DND-41 (cell line): ENCODE measurements at regions not wholly inside any gene's neighbourhood (a gene's known extent, or its start where the extent isn't known, plus 50 kb on each side); places are given as distances from the start of the nearest gene placed in this dataset.
"Not testable (repeated sequence)": the region's sequence is repeated elsewhere in the genome, so short reads cannot be mapped to it uniquely, and the experiment has no call there.

Experiments
- ATAC-seq: fragments of 200-7000 bp; cut with Tn5 transposase; 3 replicates; pipeline ENCODE4 v1.9.1; 2021; ENCODE audit warnings: low read depth; ENCODE audit not compliant: insufficient read depth
- DNase-seq: peaks from one replicate; pipeline ENCODE4 v3.0.0-alpha.2; 2020
- H2AFZ ChIP-seq: 2 replicates; pipeline ENCODE4 v1.6.0; 2012; ENCODE audit warnings: low read depth, low read length
- H3K27ac ChIP-seq: 2 replicates; pipeline ENCODE4 v1.5.1; 2012; ENCODE audit warnings: low read length, inconsistent platforms
- H3K27me3 ChIP-seq: fragments of 200-600 bp; sonication (generic); 2 replicates; pipeline ENCODE4 v1.6.0; 2012; ENCODE audit warnings: low read length, mild to moderate bottlenecking, inconsistent platforms; ENCODE audit not compliant: insufficient read depth, poor library complexity
- H3K36me3 ChIP-seq: 2 replicates; pipeline ENCODE4 v1.5.1; 2012; ENCODE audit warnings: low read length, inconsistent platforms; ENCODE audit not compliant: insufficient read depth
- H3K4me1 ChIP-seq: 2 replicates; pipeline ENCODE4 v1.5.1; 2012; ENCODE audit warnings: mild to moderate bottlenecking, low read length; ENCODE audit not compliant: insufficient read depth
- H3K4me2 ChIP-seq: 2 replicates; pipeline ENCODE4 v1.6.0; 2012; ENCODE audit warnings: mild to moderate bottlenecking, moderate library complexity, low read length, inconsistent platforms; ENCODE audit not compliant: insufficient read depth
- H3K4me3 ChIP-seq, 2 experiments: fragments of 200-600 bp in 1 of 2; shearing (Covaris generic) in 1 of 2; 2 replicates each; pipeline ENCODE4 v1.5.1; 2012 to 2016; ENCODE audit warnings: inconsistent platforms in 2 of 2, low read length in 2 of 2, mild to moderate bottlenecking in 2 of 2, low read depth in 1 of 2, moderate library complexity in 1 of 2
- H3K79me2 ChIP-seq: 2 replicates; pipeline ENCODE4 v1.6.0; 2012; ENCODE audit warnings: low read length, inconsistent platforms; ENCODE audit not compliant: insufficient read depth
- H3K9ac ChIP-seq: 2 replicates; pipeline ENCODE4 v1.6.0; 2012; ENCODE audit warnings: low read depth, mild to moderate bottlenecking, inconsistent platforms, low read length, moderate library complexity
- H3K9me3 ChIP-seq: 2 replicates; pipeline ENCODE4 v1.5.1; 2012; ENCODE audit warnings: low read length, moderate library complexity, mild to moderate bottlenecking, inconsistent platforms; ENCODE audit not compliant: insufficient read depth, severe bottlenecking
- H4K20me1 ChIP-seq: 2 replicates; pipeline ENCODE4 v1.6.0; 2012; ENCODE audit warnings: low read length; ENCODE audit not compliant: insufficient read depth
- TF ChIP-seq, protein P1 (sequence below): IDR thresholded peaks from 2 replicates; pipeline ENCODE4 v1.5.1; 2012; ENCODE audit warnings: borderline replicate concordance, low read length, moderate library complexity, mild to moderate bottlenecking; ENCODE audit not compliant: poor library complexity, severe bottlenecking; ENCODE audit errors: extremely low read depth

DNA sequence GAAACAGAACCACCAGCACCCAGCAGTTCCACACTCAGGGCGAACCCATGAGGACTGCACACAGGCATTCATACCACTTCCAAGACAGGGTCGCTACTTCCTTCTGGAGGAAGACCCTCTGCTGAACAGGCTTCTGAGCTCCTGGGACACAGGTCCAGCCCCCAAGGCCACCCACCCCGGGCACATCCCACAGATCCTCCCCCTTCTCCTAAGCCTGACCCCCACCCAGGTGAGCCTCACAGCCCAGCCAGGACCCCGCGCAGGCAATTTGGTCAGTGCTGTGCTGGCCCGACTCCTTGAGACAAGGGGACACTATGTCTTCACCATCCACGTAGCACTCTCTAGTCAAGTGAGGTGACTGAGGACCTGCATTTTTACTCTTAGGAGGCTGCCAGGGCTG, 5382.7 kb upstream of the TPTE start:
- not testable (repeated sequence) for H3K4me2 ChIP-seq, H4K20me1 ChIP-seq, H3K36me3 ChIP-seq, H3K79me2 ChIP-seq, H3K27ac ChIP-seq, H3K4me3 ChIP-seq, H3K9me3 ChIP-seq, H3K9ac ChIP-seq, H2AFZ ChIP-seq, H3K4me1 ChIP-seq, ATAC-seq, DNase-seq, H3K27me3 ChIP-seq

DNA sequence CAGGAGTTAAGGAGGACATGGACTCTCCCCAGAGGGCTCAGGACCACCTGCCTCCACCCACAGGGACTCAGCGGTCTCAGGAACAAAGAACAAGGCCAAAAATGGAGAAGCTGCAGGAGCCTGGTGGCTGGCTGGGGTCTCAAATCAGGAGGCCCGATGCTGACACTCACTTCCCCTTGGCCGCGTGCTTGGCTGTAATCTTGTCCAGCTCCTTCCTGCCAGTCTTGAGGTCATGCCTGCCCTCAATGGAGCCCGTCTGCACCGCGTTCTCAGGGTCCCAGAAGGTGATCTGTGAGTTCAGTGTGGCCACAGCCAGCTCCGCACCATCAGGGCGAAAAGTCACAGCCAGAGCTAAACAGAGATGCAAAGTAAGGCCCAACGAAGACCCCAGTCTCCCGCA, 5381.9 kb upstream of the TPTE start:
- H2AFZ ChIP-seq, H4K20me1 ChIP-seq, H3K9ac ChIP-seq, H3K79me2 ChIP-seq, H3K4me2 ChIP-seq, H3K27ac ChIP-seq, H3K4me1 ChIP-seq, H3K36me3 ChIP-seq, H3K4me3 ChIP-seq, ATAC-seq, H3K27me3 ChIP-seq, H3K9me3 ChIP-seq, DNase-seq: not testable (repeated sequence)

DNA sequence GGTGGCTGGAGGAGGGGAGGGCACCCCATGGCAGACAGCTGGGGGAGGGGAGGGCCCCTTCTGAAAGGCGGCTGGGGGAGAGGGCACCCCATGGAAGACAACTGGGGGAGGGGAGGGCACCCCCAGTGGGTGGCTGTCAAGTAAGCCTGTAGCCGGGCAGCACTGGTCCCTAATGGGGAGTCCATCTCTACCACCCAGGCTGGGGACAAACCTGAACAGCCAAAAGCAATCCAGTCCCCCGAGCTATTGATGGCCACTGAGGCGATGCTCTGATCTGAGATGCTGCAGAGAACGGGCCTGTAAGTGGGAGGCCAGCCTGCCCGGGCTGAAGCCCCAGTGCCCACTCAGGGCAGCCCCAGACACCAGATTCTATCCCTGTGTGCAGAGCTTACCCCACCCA, 5378.4 kb upstream of the TPTE start:
- H3K9me3 ChIP-seq, H3K4me1 ChIP-seq, H3K27ac ChIP-seq, H3K36me3 ChIP-seq, H3K4me3 ChIP-seq, DNase-seq, H4K20me1 ChIP-seq, H3K9ac ChIP-seq, H2AFZ ChIP-seq, ATAC-seq, H3K79me2 ChIP-seq, H3K4me2 ChIP-seq, H3K27me3 ChIP-seq: not testable (repeated sequence)

DNA sequence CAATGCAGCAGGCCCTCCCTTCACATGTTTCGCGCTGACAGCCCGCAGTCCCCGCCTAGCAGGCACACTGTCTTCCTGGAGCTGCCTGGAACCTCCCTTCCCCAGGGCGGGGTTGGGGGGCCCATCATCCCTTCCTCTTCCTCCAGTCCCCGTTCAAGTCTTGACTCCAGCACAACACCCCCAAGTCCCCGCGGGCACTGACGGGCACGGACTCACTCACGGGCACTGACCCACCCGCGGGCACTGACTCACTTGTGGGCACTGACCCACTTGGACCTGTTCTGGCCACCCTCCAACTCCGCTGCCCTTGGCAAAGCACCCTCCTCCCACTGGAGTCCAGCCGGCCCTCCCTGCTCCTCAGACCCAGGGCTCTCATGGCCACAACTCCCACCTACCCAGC, 5376.7 kb upstream of the TPTE start:
- H3K36me3 ChIP-seq, H3K4me3 ChIP-seq, H3K27ac ChIP-seq, H4K20me1 ChIP-seq, H2AFZ ChIP-seq, DNase-seq, ATAC-seq, H3K79me2 ChIP-seq, H3K27me3 ChIP-seq, H3K9me3 ChIP-seq, H3K4me1 ChIP-seq, H3K4me2 ChIP-seq, H3K9ac ChIP-seq: not testable (repeated sequence)

DNA sequence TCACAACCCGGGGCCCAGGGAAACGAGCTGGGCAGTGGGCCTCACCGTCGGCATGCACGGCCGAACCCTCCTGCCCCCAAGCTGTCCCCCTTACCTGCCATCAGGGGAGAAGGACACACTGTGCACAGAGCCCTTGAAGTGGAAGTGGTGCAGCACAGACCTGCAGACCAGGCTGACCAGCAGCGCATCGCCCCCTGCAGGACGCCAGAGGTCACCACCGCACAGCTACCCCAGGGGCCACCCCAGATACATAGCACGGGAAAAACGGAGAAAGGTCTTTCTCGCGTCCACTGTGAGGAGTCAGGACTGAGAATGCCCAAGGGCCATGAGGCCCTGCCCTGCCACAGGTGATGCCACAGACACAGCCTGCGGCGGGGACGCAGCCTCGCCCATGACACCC, 5373.7 kb upstream of the TPTE start:
- not testable (repeated sequence) for H3K36me3 ChIP-seq, H3K27me3 ChIP-seq, H3K9ac ChIP-seq, H3K9me3 ChIP-seq, DNase-seq, H4K20me1 ChIP-seq, H3K4me2 ChIP-seq, H2AFZ ChIP-seq, H3K4me3 ChIP-seq, H3K27ac ChIP-seq, H3K4me1 ChIP-seq, H3K79me2 ChIP-seq
- TF ChIP-seq, protein P1, sequence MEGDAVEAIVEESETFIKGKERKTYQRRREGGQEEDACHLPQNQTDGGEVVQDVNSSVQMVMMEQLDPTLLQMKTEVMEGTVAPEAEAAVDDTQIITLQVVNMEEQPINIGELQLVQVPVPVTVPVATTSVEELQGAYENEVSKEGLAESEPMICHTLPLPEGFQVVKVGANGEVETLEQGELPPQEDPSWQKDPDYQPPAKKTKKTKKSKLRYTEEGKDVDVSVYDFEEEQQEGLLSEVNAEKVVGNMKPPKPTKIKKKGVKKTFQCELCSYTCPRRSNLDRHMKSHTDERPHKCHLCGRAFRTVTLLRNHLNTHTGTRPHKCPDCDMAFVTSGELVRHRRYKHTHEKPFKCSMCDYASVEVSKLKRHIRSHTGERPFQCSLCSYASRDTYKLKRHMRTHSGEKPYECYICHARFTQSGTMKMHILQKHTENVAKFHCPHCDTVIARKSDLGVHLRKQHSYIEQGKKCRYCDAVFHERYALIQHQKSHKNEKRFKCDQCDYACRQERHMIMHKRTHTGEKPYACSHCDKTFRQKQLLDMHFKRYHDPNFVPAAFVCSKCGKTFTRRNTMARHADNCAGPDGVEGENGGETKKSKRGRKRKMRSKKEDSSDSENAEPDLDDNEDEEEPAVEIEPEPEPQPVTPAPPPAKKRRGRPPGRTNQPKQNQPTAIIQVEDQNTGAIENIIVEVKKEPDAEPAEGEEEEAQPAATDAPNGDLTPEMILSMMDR, result peak; percentile 26
- ATAC-seq, result peak; percentile 62

DNA sequence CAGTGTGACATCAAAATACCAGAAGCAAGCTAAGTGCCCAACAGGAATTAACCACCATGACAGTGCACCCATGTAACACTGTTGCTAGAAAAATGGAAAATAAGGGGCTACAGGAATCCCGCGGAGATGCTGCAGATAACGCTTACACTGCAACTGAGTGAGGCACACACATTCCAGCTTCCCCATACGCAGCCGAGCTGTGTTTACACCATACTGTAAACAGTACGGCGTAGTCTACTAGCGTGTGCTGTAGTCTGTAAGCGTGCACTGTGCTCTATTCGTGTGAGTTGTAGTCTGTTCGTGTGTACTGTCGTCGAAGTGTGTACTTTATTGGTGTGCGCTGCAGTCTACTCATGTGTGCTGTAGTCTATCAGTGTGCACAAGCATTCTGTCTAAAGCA, 5372.2 kb upstream of the TPTE start:
- not testable (repeated sequence) for H3K9me3 ChIP-seq, H3K27me3 ChIP-seq, ATAC-seq, DNase-seq, H3K79me2 ChIP-seq, H3K36me3 ChIP-seq, H2AFZ ChIP-seq, H3K9ac ChIP-seq, H3K4me3 ChIP-seq, H3K4me1 ChIP-seq, H3K27ac ChIP-seq, H4K20me1 ChIP-seq, H3K4me2 ChIP-seq

DNA sequence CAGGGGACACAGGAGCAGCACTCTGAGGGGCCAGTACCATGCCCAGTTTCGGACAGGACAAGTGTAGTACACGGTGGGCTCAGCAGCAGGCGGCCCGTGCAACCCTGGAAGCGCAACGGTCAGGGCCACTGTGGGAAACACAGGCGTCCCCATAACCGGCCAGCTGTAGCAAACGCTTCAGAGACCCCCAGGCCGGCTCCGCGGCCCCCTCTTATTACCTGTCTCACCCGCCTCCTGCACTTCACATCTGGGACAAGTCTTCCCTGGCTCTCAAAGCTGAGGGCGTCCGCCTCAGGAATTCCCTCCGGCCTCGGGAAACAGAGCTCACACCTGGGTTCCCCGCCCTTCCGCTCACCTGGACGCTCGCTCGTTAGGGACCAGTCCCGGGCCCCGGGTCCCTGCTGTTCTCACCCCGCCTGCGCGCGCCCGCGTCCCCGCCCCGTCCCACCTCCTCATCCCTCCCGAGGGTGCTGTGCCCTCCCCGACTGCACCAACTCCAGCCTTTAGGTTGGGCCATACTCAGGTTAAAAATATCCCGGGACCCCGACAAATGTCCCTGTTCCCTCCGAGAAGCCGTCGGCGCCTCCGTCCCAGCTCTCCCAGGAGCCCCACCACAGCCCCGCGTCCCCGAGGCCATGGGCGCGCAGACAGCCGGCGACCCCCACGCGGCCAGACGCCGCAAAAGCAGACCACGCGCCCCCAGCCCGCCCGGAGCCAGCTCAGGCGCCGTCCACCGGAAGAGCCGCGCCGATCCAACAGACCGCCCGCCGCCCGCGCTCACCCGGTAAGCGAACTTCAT, 5367.3 kb upstream of the TPTE start:
- not testable (repeated sequence) for H3K79me2 ChIP-seq, H4K20me1 ChIP-seq, H3K4me1 ChIP-seq, H3K36me3 ChIP-seq, H3K9ac ChIP-seq, H3K27ac ChIP-seq, H3K27me3 ChIP-seq, H3K9me3 ChIP-seq
- Histone ChIP-seq H3K4me3 (peak overlapping the region in 1 of 2 experiments; percentile 51; a peak in 1 of 4 replicates), H3K4me2 (peak overlapping the region; percentile 47; the same call in 1 of the 2 replicates), H2AFZ (peak overlapping the region; percentile 49; the same call in 1 of the 2 replicates)
- DNase-seq (peak; percentile 23), ATAC-seq (peak; percentile 37)
